GM19025 (cell line): ENCODE measurements at regions not wholly inside any gene's neighbourhood (a gene's known extent, or its start where the extent isn't known, plus 50 kb on each side); places are given as distances from the start of the nearest gene placed in this dataset.
"Not testable (repeated sequence)": the region's sequence is repeated elsewhere in the genome, so short reads cannot be mapped to it uniquely, and the experiment has no call there.

Source experiments
- ATAC-seq: cut with Tn5 transposase; IDR thresholded peaks from one replicate; pipeline ENCODE4 v1.9.1; 2021; ENCODE audit warnings: mild to moderate bottlenecking, low read depth, moderate library complexity; ENCODE audit not compliant: unreplicated experiment

DNA sequence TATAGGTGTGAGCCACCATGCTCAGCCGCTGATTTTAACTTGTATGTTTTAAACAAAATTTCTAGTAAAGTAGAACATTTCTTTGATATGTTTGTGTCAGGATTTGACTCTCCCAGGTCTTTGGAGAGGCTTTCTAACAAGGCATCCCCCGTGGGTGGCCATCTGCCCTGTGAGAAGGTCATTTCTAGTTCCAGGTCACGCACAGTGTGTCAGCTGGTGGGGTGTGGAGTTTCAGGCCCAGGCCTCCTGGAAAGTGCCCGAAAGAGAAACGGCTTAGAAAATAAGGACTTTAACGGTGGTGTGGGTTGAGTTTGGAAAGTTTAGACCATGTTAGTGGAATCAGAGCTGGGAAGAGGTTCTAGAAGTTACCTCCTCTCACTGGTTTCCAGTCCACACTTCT is 61.0 kb downstream of the SPDYE17 start:
- ATAC-seq: not testable (repeated sequence)

GRCh38 chr7:76969892-76970291 is 62.3 kb downstream of the SPDYE17 start:
- not testable (repeated sequence) for ATAC-seq

DNA sequence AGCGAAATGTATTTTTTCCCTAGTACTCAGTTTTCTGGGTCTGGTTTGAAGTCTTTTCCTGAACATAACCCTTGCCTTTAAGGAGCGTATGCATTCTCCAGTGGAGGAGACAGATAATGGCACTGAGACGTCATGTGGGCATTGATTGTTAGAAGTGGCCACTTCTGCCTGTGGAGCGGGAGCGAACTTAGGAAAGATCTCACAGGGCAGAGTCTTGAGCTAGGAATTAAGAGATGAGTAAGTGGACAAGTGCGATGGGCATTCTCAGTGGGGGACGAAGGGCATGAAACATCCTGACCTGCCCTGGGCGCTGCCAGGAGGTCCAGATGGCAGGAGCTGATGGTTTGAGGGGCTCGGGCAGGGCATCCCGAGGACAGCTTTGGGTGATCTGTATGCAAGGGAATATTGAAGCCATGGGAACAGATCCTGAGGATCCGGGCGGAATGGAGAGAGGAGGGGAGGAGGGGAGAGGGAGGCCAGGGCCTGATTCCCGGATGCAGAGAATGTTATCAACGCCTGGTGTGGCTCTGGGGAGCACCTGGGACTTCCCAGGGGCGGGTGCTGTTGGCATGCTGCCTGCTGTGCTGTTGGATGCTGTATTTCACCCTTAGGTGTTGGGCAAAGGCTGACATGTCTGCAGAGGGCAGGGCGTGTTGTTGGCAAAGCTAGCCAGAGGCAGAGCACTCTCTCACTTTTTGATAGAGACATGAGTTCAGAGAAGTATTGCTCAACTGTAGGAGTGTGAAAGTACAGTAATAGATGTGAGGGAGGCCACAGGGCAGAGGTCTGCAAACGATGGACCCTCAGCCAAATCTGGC is 66.2 kb downstream of the SPDYE17 start:
- not testable (repeated sequence) for ATAC-seq

DNA sequence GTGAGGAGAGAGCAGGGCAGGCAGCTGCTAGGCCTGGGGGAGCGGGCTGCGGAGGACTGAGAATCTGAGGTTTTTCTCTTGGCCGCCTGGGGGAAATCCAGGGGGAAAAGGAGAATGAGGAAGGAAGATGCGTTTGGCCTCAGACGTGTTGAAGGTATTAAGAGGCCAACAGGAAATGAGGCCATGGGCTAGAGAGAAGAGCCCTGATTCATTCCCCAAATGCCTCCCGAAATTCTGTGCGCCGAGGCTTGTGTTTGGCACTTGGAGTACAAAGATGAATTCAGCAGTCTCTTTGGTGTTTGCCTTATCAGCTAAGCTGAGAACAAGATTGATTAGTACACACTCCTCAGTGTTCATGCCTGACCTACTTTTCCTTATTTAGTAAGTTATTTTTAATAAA is 68.1 kb downstream of the SPDYE17 start:
- ATAC-seq: not testable (repeated sequence)

- ATAC-seq: not testable (repeated sequence)
Observed at GRCh38 chr7:76963061-76963460, 69.1 kb downstream of the SPDYE17 start.

DNA sequence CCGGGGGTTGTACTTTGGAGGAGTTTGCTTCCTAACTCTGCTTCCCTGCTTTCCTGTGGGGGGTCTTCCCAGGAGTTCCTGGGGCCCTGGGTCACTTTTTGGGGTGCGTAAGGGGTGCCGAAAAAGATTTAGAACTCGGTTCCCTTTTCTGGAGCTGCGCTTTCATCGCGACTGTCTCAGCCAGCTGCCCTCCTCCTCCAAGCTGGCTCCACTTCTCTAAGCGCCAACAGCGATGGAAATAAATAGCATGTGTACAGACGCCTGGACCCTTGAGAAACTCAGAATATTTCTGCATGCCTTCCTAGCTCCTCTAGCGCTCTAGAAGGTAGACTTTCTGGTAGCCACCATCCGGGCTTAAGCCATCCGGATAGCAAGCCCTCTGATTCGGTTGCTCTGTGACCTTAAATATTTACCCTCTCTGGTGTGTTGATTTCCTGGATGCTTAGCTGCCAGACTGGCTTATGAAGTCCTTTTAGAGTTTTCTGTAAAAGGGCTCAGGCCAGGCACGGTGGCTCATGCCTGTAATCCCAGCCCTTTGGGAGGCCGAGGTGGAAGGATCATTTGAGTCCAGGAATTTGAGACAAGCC is 71.7 kb downstream of the SPDYE17 start:
- not testable (repeated sequence) for ATAC-seq

DNA sequence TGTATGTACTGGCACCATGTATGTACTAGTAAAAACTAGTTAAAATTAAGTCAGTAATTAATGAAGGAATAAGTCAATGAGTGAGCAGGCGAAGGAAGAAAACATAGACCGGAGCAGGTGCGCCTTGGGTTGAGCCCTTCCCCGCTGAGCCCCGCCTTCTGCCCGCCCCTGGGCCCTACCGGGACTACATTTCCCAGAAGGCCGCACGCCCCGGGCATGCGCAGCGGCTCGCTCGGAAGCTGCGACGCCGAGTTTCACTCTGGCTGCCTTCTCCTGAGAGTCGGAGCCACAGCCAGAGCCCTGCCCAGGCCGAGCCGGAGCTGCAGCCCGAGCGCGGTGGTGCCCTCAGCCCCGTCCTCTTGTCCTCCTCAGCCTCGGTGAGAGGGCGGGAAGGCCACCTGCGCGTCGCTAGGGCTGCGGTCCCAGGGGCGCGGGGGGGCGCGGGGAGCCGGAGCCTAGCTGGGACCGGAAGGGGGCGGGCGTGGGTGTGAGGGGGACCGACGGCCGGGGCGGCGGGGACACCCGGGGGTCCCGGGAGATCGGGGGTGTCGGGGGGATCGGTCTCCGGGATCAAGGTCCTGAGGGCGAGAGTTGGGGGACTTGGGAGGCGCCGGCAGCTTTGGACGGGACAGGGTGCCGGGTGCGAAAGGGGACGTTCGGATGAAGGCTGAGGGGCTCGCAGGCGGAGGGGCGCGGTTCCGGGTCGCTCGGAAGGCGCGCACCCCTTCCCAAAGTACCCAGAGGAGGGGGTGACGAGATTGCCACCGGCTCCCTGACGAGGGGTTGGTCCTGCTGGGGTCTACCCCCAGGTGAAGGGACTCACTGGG is 72.4 kb downstream of the SPDYE17 start:
- ATAC-seq: peak; percentile 98

DNA sequence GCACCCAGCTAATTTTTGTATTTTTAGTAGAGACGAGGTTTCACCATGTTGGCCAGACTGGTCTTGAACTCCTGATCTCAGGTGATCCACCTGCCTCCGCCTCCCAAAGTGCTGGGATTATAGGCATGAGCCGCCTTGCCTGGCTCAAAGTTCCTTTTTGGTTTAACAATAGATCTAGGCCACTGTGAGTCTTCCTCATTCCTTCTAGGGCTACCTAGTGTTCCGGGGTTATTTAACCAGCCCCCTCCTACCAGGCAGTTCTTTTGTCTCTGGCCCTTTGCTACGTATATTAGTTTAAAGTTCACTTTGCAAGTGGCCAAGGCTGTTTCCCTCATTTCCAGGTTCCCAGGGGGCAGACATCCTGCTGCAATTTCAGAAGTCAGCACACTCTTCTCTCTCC is 75.6 kb downstream of the SPDYE17 start:
- not testable (repeated sequence) for ATAC-seq

DNA sequence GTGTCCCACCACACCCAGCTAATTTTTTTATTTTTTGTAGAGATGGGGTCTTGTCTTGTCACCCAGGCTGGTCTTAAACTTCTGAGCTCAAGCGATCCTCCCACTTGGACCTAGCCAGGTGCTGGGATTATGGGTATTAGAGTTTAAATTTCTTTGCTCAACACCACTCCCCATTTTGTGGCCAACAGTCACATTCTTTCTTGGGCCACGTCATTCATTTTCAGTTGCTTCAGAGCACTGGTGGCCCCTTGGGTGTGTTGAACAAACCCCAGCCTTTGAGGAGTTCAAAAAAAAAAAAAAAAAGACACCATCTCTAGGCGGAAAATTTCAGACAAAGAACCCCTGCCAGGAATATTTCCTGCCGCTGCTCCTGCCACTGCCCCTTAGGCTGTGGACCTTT is 77.0 kb downstream of the SPDYE17 start:
- ATAC-seq: not testable (repeated sequence)

DNA sequence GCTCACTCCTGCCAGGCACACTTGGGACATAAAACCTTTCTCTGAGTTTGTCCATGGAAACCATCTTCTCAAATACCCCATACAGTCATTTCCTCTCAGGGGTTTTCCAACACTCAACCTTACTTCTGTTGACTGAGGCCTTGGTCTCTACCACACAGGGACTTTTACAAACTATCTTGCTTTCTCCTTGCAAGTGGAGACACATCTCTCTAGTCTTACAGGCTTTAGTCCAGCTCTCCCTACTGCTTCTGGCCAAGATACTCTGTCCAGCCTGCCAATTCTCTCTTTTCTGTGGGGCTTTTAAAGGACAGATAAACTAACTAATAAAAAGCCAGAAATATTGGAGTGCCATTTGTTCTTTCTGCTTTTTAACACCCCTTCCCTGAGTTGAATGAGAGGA is 87.6 kb downstream of the SPDYE17 start:
- ATAC-seq: peak; percentile 65

DNA sequence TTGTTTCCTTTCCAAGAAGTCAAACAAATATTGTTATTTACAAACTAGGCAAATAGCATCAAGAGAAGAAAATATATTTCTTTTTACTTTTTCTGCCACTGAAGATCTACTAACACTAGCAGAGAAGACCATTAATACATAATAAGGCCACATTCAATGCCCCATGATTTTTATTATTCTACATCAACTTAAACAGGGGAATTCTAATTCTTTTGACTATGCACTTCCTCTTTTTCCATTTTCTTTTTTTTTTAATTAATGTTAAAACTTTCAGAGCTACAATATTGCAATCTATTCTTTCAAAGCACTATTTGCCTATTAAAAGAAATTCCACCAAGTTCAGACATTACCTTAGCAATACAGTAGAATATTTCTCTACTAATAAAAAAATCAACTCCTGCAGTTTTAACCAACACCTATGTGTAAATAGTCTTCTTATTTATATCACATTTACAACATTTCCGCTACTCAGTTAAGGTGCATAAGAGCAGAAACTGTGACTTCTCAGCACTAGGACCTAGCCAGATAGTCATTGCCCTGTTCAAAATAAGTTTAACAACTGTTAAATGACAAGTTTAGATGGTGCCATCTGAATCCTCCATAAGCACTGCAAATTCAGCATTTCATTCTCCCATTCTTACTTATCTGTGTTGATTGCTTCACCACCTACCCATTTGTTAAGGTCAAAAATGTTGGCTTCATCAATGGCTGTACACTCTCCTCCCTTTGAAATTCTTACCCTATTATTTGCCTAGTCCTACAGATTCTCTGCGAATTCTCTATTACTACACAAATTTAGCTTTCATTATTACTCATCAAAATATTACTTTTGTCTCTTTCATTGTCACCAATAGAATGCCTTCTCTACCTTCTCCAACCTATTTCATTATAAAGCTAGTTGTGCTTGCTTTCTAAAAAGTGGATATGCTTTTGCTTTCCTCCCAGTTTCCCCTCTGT is 90.1 kb downstream of the SPDYE17 start:
- ATAC-seq: peak; percentile 32

- ATAC-seq: not testable (repeated sequence)
Observed at GRCh38 chr7:76937781-76938180, 94.4 kb downstream of the SPDYE17 start.

GRCh38 chr7:76937330-76937729 is 94.8 kb downstream of the SPDYE17 start:
- ATAC-seq: not testable (repeated sequence)

DNA sequence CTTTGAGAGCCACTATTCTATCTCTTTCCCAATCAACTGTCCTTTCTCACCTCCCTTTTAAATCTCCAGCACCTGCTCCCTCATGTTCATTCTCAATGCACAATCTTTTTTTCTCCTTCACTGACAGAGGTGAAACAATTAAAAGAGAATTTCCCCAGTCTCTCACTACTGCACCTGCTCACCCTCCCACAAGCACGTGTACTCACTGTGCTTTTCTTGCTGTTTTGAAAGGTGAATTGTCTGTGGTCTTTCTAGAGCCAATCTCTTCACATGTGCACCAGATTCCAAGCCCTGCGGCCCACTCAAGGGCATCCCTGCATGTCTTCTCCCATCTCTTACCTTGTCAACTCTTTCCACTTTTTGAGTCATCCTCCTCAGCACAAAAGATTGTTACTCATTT is 95.8 kb downstream of the SPDYE17 start:
- ATAC-seq: not testable (repeated sequence)

GRCh38 chr7:76934711-76935110 is 97.5 kb downstream of the SPDYE17 start:
- not testable (repeated sequence) for ATAC-seq

GRCh38 chr7:76932957-76933356 is 99.2 kb downstream of the SPDYE17 start:
- ATAC-seq: peak; percentile 68

GRCh38 chr7:76931441-76931840 is 100.7 kb downstream of the SPDYE17 start:
- not testable (repeated sequence) for ATAC-seq

DNA sequence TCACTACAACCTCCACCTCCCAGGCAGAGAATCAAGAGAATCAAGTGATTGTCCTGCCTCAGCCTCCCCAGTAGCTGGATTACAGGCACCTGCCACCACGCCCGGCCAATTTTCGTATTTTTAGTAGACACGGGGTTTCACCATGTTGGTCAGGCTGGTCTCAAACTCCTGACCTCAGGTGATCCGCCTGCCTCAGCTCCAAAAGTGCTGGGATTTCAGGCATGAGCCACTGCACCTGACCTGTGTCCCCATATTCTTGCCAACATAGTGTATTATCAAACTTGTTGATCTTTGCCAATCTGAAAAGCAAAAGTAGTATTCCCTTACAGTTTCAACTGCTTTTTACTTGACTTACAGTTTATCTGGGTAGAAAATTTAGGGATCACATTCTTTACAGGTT is 101.7 kb downstream of the SPDYE17 start:
- not testable (repeated sequence) for ATAC-seq

GRCh38 chr7:76928751-76929150 is 103.4 kb downstream of the SPDYE17 start:
- not testable (repeated sequence) for ATAC-seq
